ENCODE measurements at regions not wholly inside any gene's neighbourhood (a gene's known extent, or its start where the extent isn't known, plus 50 kb on each side); places are given as distances from the start of the nearest gene placed in this dataset.
"Not testable (repeated sequence)": the region's sequence is repeated elsewhere in the genome, so short reads cannot be mapped to it uniquely, and the experiment has no call there.

DNA sequence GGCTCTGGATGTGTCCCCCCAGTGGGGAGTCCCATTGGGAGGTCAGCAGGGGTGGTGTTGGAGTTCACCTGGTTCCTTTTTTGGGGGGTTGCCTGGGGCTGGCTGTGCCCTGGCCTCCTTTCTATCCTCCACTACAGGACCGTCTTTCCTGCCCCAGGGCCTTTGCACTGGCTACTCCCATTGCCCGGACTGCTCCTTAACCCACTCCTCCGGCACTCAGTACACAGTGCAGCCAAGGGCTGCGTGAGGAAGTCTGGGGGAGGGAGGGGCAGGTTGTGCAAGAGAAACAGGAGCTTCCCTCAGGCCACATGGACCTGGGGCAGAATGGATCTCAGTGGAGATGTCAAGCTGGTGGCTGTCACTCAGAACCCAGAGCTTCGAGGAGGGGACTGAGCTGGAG, 429.3 kb upstream of the SULF2 start:
- FAIRE-seq (no peak), DNase-seq (ENCODE audit: insufficient read length, low spot score) (no peak)
- TF ChIP-seq POLR2AphosphoS5 (IDR thresholded peaks at IDR 0.05; ENCODE audit: low read depth, low read length) (no peak), SPI1 (IDR thresholded peaks at IDR 0.05; ENCODE audit: low read depth, low read length) (no peak), POLR2A (IDR thresholded peaks at IDR 0.05; ENCODE audit: low read depth, low read length) (no peak), TAF1 (IDR thresholded peaks at IDR 0.05; ENCODE audit: low read depth, low read length) (no peak), POU2F2 (IDR thresholded peaks at IDR 0.05; ENCODE audit: low read depth, low read length) (no peak), PAX5 (IDR thresholded peaks at IDR 0.05; ENCODE audit: insufficient read depth, low read length, severe bottlenecking) (no peak)

DNA sequence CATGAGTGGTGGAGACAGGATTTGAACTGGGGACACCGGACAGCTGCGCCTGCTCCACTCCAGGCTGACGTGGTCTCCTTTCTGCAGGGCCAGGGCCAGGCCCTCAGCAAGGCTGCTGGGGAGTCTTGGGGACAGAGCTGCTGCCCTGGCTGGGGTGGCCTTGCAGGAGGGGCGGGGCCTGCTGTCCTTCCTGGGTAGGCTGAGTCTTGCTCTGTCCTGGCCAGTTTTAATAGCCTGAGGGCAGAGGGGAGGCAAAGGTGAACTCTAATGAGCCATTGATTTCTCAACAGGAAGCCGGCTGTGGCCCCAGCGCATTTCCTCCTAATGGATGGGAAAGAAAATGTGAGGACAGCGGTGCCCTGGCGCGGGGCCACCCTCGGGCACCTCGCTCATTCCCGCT, 428.4 kb upstream of the SULF2 start:
- FAIRE-seq; DNase-seq (ENCODE audit: insufficient read length, low spot score): not testable (repeated sequence)

DNA sequence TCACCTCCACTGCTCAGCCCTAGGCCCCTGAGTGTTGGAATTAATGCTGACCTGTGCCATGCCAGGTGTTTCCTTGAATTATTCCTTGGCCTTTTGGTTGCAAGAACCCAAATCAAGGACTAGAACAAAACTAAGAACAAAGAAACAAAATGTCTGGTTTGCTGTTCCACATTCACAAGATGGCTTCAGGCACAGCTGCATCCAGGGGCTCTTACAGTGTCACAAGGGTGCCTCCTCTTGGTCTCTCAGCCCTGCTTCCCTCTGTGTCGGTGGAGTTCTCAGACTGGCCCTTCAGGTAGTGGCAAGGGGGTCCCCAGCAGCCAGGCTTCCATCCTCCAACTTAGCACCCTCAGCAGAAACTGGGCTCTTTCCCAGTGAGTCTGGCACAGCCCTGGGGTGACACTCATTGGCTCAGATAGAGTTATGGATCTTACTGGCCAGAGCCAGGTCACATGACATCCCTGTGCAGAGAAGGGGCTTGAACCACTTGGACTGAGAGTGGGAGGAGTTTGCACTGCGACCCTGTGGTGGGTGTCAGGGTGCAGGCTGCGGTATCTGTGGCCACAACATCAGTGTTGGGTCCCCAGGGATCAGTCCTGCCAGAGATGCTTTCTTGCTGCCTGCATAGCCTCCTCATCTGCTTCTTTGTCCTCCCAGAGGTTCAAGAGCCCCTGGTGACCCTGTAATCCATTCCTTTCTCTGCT, 427.7 kb upstream of the SULF2 start:
- DNase-seq (ENCODE audit: insufficient read length, low spot score) (no peak), FAIRE-seq (no peak)
- TF ChIP-seq POLR2A (IDR thresholded peaks at IDR 0.05; ENCODE audit: low read depth, low read length): no peak
- TF ChIP-seq TAF1 (IDR thresholded peaks at IDR 0.05; ENCODE audit: low read depth, low read length): no peak
- no peak for TF ChIP-seq PAX5 (IDR thresholded peaks at IDR 0.05; ENCODE audit: insufficient read depth, low read length, severe bottlenecking)
- no peak for TF ChIP-seq SPI1 (IDR thresholded peaks at IDR 0.05; ENCODE audit: low read depth, low read length)
- TF ChIP-seq POLR2AphosphoS5 (IDR thresholded peaks at IDR 0.05; ENCODE audit: low read depth, low read length): no peak
- no peak for TF ChIP-seq POU2F2 (IDR thresholded peaks at IDR 0.05; ENCODE audit: low read depth, low read length)

GRCh38 chr20:48211847-48212246, 426.6 kb upstream of the SULF2 start:
- TF ChIP-seq POU2F2 (IDR thresholded peaks at IDR 0.05; ENCODE audit: low read depth, low read length) (no peak), SPI1 (IDR thresholded peaks at IDR 0.05; ENCODE audit: low read depth, low read length) (no peak), PAX5 (IDR thresholded peaks at IDR 0.05; ENCODE audit: insufficient read depth, low read length, severe bottlenecking) (no peak), POLR2A (IDR thresholded peaks at IDR 0.05; ENCODE audit: low read depth, low read length) (no peak), TAF1 (IDR thresholded peaks at IDR 0.05; ENCODE audit: low read depth, low read length) (no peak), POLR2AphosphoS5 (IDR thresholded peaks at IDR 0.05; ENCODE audit: low read depth, low read length) (no peak)
- no peak for DNase-seq (ENCODE audit: insufficient read length, low spot score)
- FAIRE-seq: no peak

- TF ChIP-seq TAF1 (IDR thresholded peaks at IDR 0.05; ENCODE audit: low read depth, low read length) (no peak), POLR2A (IDR thresholded peaks at IDR 0.05; ENCODE audit: low read depth, low read length) (no peak), PAX5 (IDR thresholded peaks at IDR 0.05; ENCODE audit: insufficient read depth, low read length, severe bottlenecking) (no peak), POU2F2 (IDR thresholded peaks at IDR 0.05; ENCODE audit: low read depth, low read length) (no peak), POLR2AphosphoS5 (IDR thresholded peaks at IDR 0.05; ENCODE audit: low read depth, low read length) (no peak), SPI1 (IDR thresholded peaks at IDR 0.05; ENCODE audit: low read depth, low read length) (no peak)
- FAIRE-seq (no peak), DNase-seq (ENCODE audit: insufficient read length, low spot score) (no peak)
Observed at GRCh38 chr20:48211238-48211637, 426.0 kb upstream of the SULF2 start.

DNA sequence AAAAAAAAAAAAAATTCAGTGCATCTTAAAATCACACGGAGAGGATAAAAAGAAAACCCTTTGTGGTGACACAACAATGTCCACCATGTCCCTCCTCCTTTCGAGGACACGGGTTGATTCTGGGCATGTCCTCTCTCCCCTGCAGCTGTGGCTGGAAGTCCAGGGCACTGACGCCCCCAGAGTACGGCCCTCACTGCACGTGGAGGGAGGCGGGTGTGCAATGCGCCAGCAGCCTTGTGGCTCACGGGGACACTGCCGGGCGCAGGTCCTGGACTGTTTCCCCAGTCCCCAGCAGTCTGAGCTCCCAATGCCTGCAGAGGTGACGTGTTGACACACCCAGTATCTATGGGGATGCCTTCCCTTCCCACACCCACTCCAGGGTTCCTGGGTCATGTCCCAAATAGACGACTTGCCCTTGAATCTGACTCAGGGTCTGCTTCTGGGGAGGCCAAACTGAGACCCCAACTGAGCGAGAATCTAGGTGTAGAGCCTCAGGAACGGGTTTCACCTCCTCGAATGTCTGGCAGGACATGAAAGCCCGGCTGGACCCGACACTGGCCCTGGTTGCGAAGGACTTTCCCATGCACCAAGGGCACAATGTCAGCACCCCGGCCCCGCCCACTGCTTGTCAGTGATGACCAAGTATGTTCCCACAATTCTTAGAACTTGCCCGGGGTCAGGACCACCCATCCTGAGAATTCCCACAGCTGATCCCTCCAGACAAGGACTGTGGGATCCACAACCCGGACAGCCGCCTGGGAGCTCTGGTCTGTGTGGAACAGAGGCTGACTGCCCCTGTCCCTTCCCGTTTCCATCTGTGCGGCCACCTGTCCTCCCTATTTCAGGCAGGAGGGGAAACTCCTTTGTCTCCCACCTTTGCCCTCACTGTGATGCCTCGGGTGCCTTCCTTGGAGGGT, 425.1 kb upstream of the SULF2 start:
- FAIRE-seq: no peak

DNA sequence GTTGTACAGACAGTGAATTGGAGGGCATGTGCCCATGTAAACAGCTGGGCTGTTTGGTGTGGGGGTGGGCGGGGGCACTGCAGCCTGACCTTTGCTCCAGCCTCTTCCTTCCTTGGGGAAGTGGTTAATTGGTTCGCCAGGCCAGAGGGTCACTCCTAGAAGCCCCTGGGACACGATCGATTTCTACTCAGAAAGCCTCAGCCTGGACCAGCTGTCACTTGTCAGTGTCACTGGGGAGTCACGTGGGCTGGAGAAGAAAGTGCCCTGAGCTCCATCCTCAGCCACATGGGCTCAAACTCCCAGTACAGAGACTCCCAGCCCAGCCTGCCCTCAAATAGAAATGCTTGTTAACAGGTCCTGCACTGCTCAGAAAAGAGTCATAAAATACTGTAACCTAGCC, 423.8 kb upstream of the SULF2 start:
- no peak for TF ChIP-seq POLR2A (IDR thresholded peaks at IDR 0.05; ENCODE audit: low read depth, low read length)
- no peak for TF ChIP-seq SPI1 (IDR thresholded peaks at IDR 0.05; ENCODE audit: low read depth, low read length)
- no peak for TF ChIP-seq PAX5 (IDR thresholded peaks at IDR 0.05; ENCODE audit: insufficient read depth, low read length, severe bottlenecking)
- TF ChIP-seq TAF1 (IDR thresholded peaks at IDR 0.05; ENCODE audit: low read depth, low read length): no peak
- TF ChIP-seq POU2F2 (IDR thresholded peaks at IDR 0.05; ENCODE audit: low read depth, low read length): no peak
- TF ChIP-seq POLR2AphosphoS5 (IDR thresholded peaks at IDR 0.05; ENCODE audit: low read depth, low read length): no peak
- DNase-seq (ENCODE audit: insufficient read length, low spot score) (no peak), FAIRE-seq (no peak)

More for the DNA sequence above, 425.1 kb upstream of the SULF2 start:
- TF ChIP-seq SPI1 (IDR thresholded peaks at IDR 0.05; ENCODE audit: low read depth, low read length) (no peak), TAF1 (IDR thresholded peaks at IDR 0.05; ENCODE audit: low read depth, low read length) (no peak), POU2F2 (IDR thresholded peaks at IDR 0.05; ENCODE audit: low read depth, low read length) (no peak), PAX5 (IDR thresholded peaks at IDR 0.05; ENCODE audit: insufficient read depth, low read length, severe bottlenecking) (no peak), POLR2AphosphoS5 (IDR thresholded peaks at IDR 0.05; ENCODE audit: low read depth, low read length) (no peak), POLR2A (IDR thresholded peaks at IDR 0.05; ENCODE audit: low read depth, low read length) (no peak)
- DNase-seq (ENCODE audit: insufficient read length, low spot score): no peak

GRCh38 chr20:48208176-48208575, 422.9 kb upstream of the SULF2 start:
- no peak for TF ChIP-seq POLR2AphosphoS5 (IDR thresholded peaks at IDR 0.05; ENCODE audit: low read depth, low read length)
- TF ChIP-seq PAX5 (IDR thresholded peaks at IDR 0.05; ENCODE audit: insufficient read depth, low read length, severe bottlenecking): no peak
- no peak for TF ChIP-seq TAF1 (IDR thresholded peaks at IDR 0.05; ENCODE audit: low read depth, low read length)
- no peak for TF ChIP-seq POLR2A (IDR thresholded peaks at IDR 0.05; ENCODE audit: low read depth, low read length)
- TF ChIP-seq POU2F2 (IDR thresholded peaks at IDR 0.05; ENCODE audit: low read depth, low read length): no peak
- TF ChIP-seq SPI1 (IDR thresholded peaks at IDR 0.05; ENCODE audit: low read depth, low read length): no peak
- DNase-seq (ENCODE audit: insufficient read length, low spot score) (no peak), FAIRE-seq (no peak)

GRCh38 chr20:48207505-48207904, 422.2 kb upstream of the SULF2 start:
- DNase-seq (ENCODE audit: insufficient read length, low spot score) (no peak), FAIRE-seq (no peak)
- no peak for TF ChIP-seq SPI1 (IDR thresholded peaks at IDR 0.05; ENCODE audit: low read depth, low read length)
- no peak for TF ChIP-seq POLR2A (IDR thresholded peaks at IDR 0.05; ENCODE audit: low read depth, low read length)
- no peak for TF ChIP-seq POLR2AphosphoS5 (IDR thresholded peaks at IDR 0.05; ENCODE audit: low read depth, low read length)
- no peak for TF ChIP-seq POU2F2 (IDR thresholded peaks at IDR 0.05; ENCODE audit: low read depth, low read length)
